Fibroblast of the aortic adventitia (primary cell): ENCODE measurements at regions not wholly inside any gene's neighbourhood (a gene's known extent, or its start where the extent isn't known, plus 50 kb on each side); places are given as distances from the start of the nearest gene placed in this dataset.

Source experiments
- DNase-seq: peaks from one replicate; pipeline ENCODE4 v3.0.0-alpha.2; 2010; ENCODE audit warnings: low read depth
- H3K4me3 ChIP-seq: 2 replicates; pipeline ENCODE4 v1.5.1; 2011; ENCODE audit warnings: low read depth, mild to moderate bottlenecking, control low read depth, low read length, moderate library complexity
- CTCF ChIP-seq: IDR thresholded peaks from 2 replicates; pipeline ENCODE4 v1.5.1; 2011; ENCODE audit warnings: mild to moderate bottlenecking, low read length, control low read depth, inconsistent platforms; ENCODE audit not compliant: insufficient read depth

- no peak overlapping the region for H3K4me3 ChIP-seq
- TF ChIP-seq CTCF, result no peak
- DNase-seq, result peak; percentile 59
Measured at GRCh38 chr5:159525117-159525516, 194.8 kb upstream of the IL12B start.

GRCh38 chr5:159527546-159528254 is 197.4 kb upstream of the IL12B start:
- no peak for TF ChIP-seq CTCF
- no peak for DNase-seq

GRCh38 chr5:159531554-159532105 is 201.3 kb upstream of the IL12B start:
- TF ChIP-seq CTCF, result peak; percentile 31
- no peak overlapping the region for H3K4me3 ChIP-seq
- DNase-seq, result peak; percentile 24

More at GRCh38 chr5:159527546-159528254, 197.4 kb upstream of the IL12B start:
- H3K4me3 ChIP-seq, result no peak overlapping the region

- peak; percentile 11 for DNase-seq
- H3K4me3 ChIP-seq, result no peak overlapping the region
- no peak for TF ChIP-seq CTCF
Measured at GRCh38 chr5:159533197-159533596, 202.9 kb upstream of the IL12B start.

- H3K4me3 ChIP-seq, result no peak overlapping the region
- TF ChIP-seq CTCF, result no peak
- DNase-seq, result no peak
Measured at GRCh38 chr5:159536166-159536565, 205.9 kb upstream of the IL12B start.

- H3K4me3 ChIP-seq, result no peak overlapping the region
- TF ChIP-seq CTCF, result no peak
Measured at GRCh38 chr5:159536646-159537045, 206.4 kb upstream of the IL12B start.

GRCh38 chr5:159539678-159540077 is 209.4 kb upstream of the IL12B start:
- TF ChIP-seq CTCF, result no peak
- no peak for DNase-seq
- no peak overlapping the region for H3K4me3 ChIP-seq

More at GRCh38 chr5:159536646-159537045, 206.4 kb upstream of the IL12B start:
- no peak for DNase-seq
